HCT116 (cell line): ENCODE measurements at regions not wholly inside any gene's neighbourhood (a gene's known extent, or its start where the extent isn't known, plus 50 kb on each side); places are given as distances from the start of the nearest gene placed in this dataset.

ENCODE experiments used
- ATAC-seq: fragments of 200-7000 bp; cut with Tn5 transposase; 2 replicates; pipeline ENCODE4 v1.9.1; 2020; ENCODE audit warnings: mild to moderate bottlenecking, moderate library complexity
- BruUV-seq: library from RNA; stranded (reverse); fragments of 400-500 nt; replicated peaks from 2 replicates; lab custom pipeline; 2021; lab: Mats Ljungman, UMichigan
- CTCF ChIA-PET: fragments of 300-600 bp; sonication (Branson Sonifier 250); formaldehyde crosslinking; loops from one replicate; lab custom pipeline; 2021; ENCODE audit warnings: antibody characterized with exemption; lab: Charles Lee
- POLR2A ChIA-PET: fragments of 300-600, 350-600 bp; sonication (Branson Sonifier 250); formaldehyde crosslinking; loops from one replicate; lab custom pipeline; 2021; ENCODE audit warnings: antibody characterized with exemption; lab: Charles Lee
- RAD21 ChIA-PET, 2 experiments: fragments of 300-600 bp; sonication (Branson Sonifier 250); formaldehyde crosslinking; loops; one replicate each; lab custom pipeline; 2023; ENCODE audit warnings: low total read pairs in 2 of 2; ENCODE audit not compliant: uncharacterized antibody in 2 of 2, unreplicated experiment in 2 of 2, low non-redundant PET in 1 of 2; lab: Charles Lee
- DNase-seq: peaks from one replicate; pipeline ENCODE4 v3.0.0-alpha.2; 2010; ENCODE audit warnings: low read depth, low spot score
- H2AFZ ChIP-seq: fragments of 200-600 bp; shearing (Covaris generic), sonication (generic); 2 replicates; pipeline ENCODE4 v1.6.1; 2017; ENCODE audit warnings: low read depth, mixed run types, mixed read lengths, antibody characterized with exemption, low read length; ENCODE audit not compliant: poor library complexity, severe bottlenecking
- H3K27ac ChIP-seq: 2 replicates; pipeline ENCODE4 v1.5.1; 2012; ENCODE audit warnings: low read depth, low read length
- H3K27me3 ChIP-seq: fragments of 200-600 bp; sonication (generic); 2 replicates; pipeline ENCODE4 v1.6.1; 2016; ENCODE audit warnings: mixed run types, low read length, mixed read lengths; ENCODE audit not compliant: insufficient read depth
- H3K36me3 ChIP-seq, 2 experiments: fragments of 200-500 bp in 1 of 2; fragments of 200-600 bp in 1 of 2; sonication (Bioruptor generic) in 1 of 2; sonication (generic) in 1 of 2; 2 replicates each; pipeline versions ENCODE4 v1.5.1 to v1.6.1; 2014 to 2016; ENCODE audit warnings: low read length in 2 of 2, inconsistent platforms in 1 of 2, mixed read lengths in 1 of 2, mixed run types in 1 of 2; ENCODE audit not compliant: insufficient read depth in 2 of 2, control insufficient read depth in 1 of 2
- H3K4me1 ChIP-seq, 2 experiments: fragments of 200-600 bp in 1 of 2; sonication (generic) in 1 of 2; 2 replicates each; pipeline versions ENCODE4 v1.5.1 to v1.6.1; 2012 to 2017; ENCODE audit warnings: low read length in 2 of 2, inconsistent platforms in 1 of 2, mild to moderate bottlenecking in 1 of 2, mixed read lengths in 1 of 2, mixed run types in 1 of 2, moderate library complexity in 1 of 2; ENCODE audit not compliant: insufficient read depth in 2 of 2, control insufficient read depth in 1 of 2
- H3K4me2 ChIP-seq: fragments of 200-600 bp; sonication (generic); 2 replicates; pipeline ENCODE4 v1.6.1; 2017; ENCODE audit warnings: mixed run types, low read length, mixed read lengths
- H3K4me3 ChIP-seq, 2 experiments: fragments of 200-600 bp in 1 of 2; sonication (generic) in 1 of 2; replicated peaks in 1 of 2; 2 replicates each; pipeline ENCODE4 v1.5.1; 2011 to 2016; ENCODE audit warnings: low read length in 2 of 2, control low read depth in 1 of 2, low read depth in 1 of 2, mild to moderate bottlenecking in 1 of 2, mixed read lengths in 1 of 2, mixed run types in 1 of 2
- H3K79me2 ChIP-seq: fragments of 200-600 bp; sonication (generic); 2 replicates; pipeline ENCODE4 v1.6.1; 2017; ENCODE audit warnings: mild to moderate bottlenecking, mixed run types, low read length, moderate library complexity, mixed read lengths; ENCODE audit not compliant: insufficient read depth
- H3K9ac ChIP-seq: fragments of 200-600 bp; sonication (generic); 2 replicates; pipeline ENCODE4 v1.6.1; 2016; ENCODE audit warnings: low read length, mixed read lengths
- H3K9me2 ChIP-seq: fragments of 200-600 bp; sonication (generic), shearing (Covaris generic); 2 replicates; pipeline ENCODE4 v1.6.1; 2017; ENCODE audit warnings: mixed run types, mild to moderate bottlenecking, moderate library complexity; ENCODE audit not compliant: insufficient read depth
- H3K9me3 ChIP-seq, 2 experiments: fragments of 200-500 bp in 1 of 2; fragments of 200-600 bp in 1 of 2; sonication (Bioruptor generic) in 1 of 2; sonication (generic) in 1 of 2; 2 replicates each; pipeline ENCODE4 v1.6.1; 2014 to 2017; ENCODE audit warnings: low read length in 2 of 2, mixed read lengths in 2 of 2, inconsistent platforms in 1 of 2, low read depth in 1 of 2, mild to moderate bottlenecking in 1 of 2, mixed run types in 1 of 2, moderate library complexity in 1 of 2; ENCODE audit not compliant: control insufficient read depth in 1 of 2, insufficient read depth in 1 of 2
- H4K20me1 ChIP-seq: fragments of 200-600 bp; sonication (generic), shearing (Covaris generic); 2 replicates; pipeline ENCODE4 v1.6.1; 2017; ENCODE audit warnings: mixed run types, mild to moderate bottlenecking, moderate library complexity; ENCODE audit not compliant: insufficient read depth
- CBX3 ChIP-seq: IDR thresholded peaks from 2 replicates; pipeline ENCODE4 v1.6.1; 2012; ENCODE audit warnings: low read depth
- EGR1 ChIP-seq: IDR thresholded peaks from 2 replicates; pipeline ENCODE4 v1.6.1; 2012; ENCODE audit warnings: low read depth
- EZH2 ChIP-seq: fragments of 200-600 bp; sonication (generic); IDR thresholded peaks from 2 replicates; pipeline ENCODE4 v1.6.1; 2017; ENCODE audit warnings: antibody characterized with exemption, mixed run types
- FOSL1 ChIP-seq: IDR thresholded peaks from 2 replicates; pipeline ENCODE4 v1.6.1; 2012; ENCODE audit warnings: low read depth
- JUND ChIP-seq: IDR thresholded peaks from 2 replicates; pipeline ENCODE4 v1.6.1; 2012
- MAX ChIP-seq: IDR thresholded peaks from 2 replicates; pipeline ENCODE4 v1.6.1; 2012
- POLR2AphosphoS5 ChIP-seq: IDR thresholded peaks from 2 replicates; pipeline ENCODE4 v1.6.1; 2011; ENCODE audit warnings: mild to moderate bottlenecking, low read depth, low read length, moderate library complexity
- SIN3A ChIP-seq: IDR thresholded peaks from 2 replicates; pipeline ENCODE4 v1.6.1; 2012; ENCODE audit warnings: low read depth
- SP1 ChIP-seq: IDR thresholded peaks from 2 replicates; pipeline ENCODE4 v1.6.1; 2012; ENCODE audit warnings: low read depth
- SRF ChIP-seq: IDR thresholded peaks from 2 replicates; pipeline ENCODE4 v1.6.1; 2012; ENCODE audit warnings: low read depth
- TCF7L2 ChIP-seq: IDR thresholded peaks from 2 replicates; pipeline ENCODE4 v1.7.0; 2011; ENCODE audit warnings: borderline replicate concordance, inconsistent platforms; ENCODE audit not compliant: insufficient read depth, insufficient read length; ENCODE audit errors: extremely low read depth
- YY1 ChIP-seq: IDR thresholded peaks from 2 replicates; pipeline ENCODE4 v1.6.1; 2011; ENCODE audit warnings: low read length, low read depth, moderate library complexity, mild to moderate bottlenecking; ENCODE audit not compliant: insufficient replicate concordance; ENCODE audit errors: extremely low read depth
- ZFX ChIP-seq: fragments of 450-650 bp; IDR thresholded peaks from 2 replicates; pipeline ENCODE4 v1.6.1; 2017
- intact Hi-C: fragments of 100-400 bp; cut with micrococcal nuclease; formaldehyde crosslinking; loops from 2 replicates; pipeline ENCODE4 v1.10.0; 2022
- TF ChIP-seq, protein P1 (sequence below), 3 experiments: fragments of 200-600 bp in 1 of 3; sonication (generic) in 1 of 3; IDR thresholded peaks in 2 of 3; conservative IDR thresholded peaks in 1 of 3; 2 replicates each; pipeline ENCODE4 v1.5.1; 2012 to 2017; ENCODE audit warnings: low read depth in 2 of 3, low read length in 2 of 3, antibody characterized with exemption in 1 of 3, borderline replicate concordance in 1 of 3, control low read depth in 1 of 3, mild to moderate bottlenecking in 1 of 3, mixed read lengths in 1 of 3, mixed run types in 1 of 3, moderate library complexity in 1 of 3; ENCODE audit not compliant: insufficient read depth in 1 of 3
- TF ChIP-seq, protein P2 (sequence below): IDR thresholded peaks from 2 replicates; pipeline ENCODE4 v1.6.1; 2012; ENCODE audit warnings: low read depth
- TF ChIP-seq, protein P3 (sequence below): IDR thresholded peaks from 2 replicates; pipeline ENCODE4 v1.6.1; 2011; ENCODE audit warnings: mild to moderate bottlenecking, low read length, moderate library complexity; ENCODE audit not compliant: insufficient replicate concordance; ENCODE audit errors: extremely low read depth

GRCh38 chr5:117973785-117974184 is 1014.6 kb downstream of the DTWD2 start:
- no TSS peak for BruUV-seq
- H3K27me3 ChIP-seq, result no peaks in the 10 kb centered on the region
- CTCF ChIA-PET, result no interaction called here
- POLR2A ChIA-PET, result no interaction called here
- no peaks in the 10 kb centered on the region for H3K36me3 ChIP-seq
- no peaks in the 10 kb centered on the region for H3K9me2 ChIP-seq
- intact Hi-C loops, result no loop called here
- no peak overlapping the region for H3K4me2 ChIP-seq
- TF ChIP-seq, protein P1, sequence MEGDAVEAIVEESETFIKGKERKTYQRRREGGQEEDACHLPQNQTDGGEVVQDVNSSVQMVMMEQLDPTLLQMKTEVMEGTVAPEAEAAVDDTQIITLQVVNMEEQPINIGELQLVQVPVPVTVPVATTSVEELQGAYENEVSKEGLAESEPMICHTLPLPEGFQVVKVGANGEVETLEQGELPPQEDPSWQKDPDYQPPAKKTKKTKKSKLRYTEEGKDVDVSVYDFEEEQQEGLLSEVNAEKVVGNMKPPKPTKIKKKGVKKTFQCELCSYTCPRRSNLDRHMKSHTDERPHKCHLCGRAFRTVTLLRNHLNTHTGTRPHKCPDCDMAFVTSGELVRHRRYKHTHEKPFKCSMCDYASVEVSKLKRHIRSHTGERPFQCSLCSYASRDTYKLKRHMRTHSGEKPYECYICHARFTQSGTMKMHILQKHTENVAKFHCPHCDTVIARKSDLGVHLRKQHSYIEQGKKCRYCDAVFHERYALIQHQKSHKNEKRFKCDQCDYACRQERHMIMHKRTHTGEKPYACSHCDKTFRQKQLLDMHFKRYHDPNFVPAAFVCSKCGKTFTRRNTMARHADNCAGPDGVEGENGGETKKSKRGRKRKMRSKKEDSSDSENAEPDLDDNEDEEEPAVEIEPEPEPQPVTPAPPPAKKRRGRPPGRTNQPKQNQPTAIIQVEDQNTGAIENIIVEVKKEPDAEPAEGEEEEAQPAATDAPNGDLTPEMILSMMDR (IDR thresholded peaks at IDR 0.05 in 2 of 3, conservative IDR thresholded peaks at IDR 0.05 in 1 of 3; ENCODE audit: borderline replicate concordance in 1 of 3, insufficient read depth in 1 of 3, low read depth in 2 of 3, low read length in 2 of 3), result no peak
- no peak for TF ChIP-seq JUND
- no peak for TF ChIP-seq SP1
- TF ChIP-seq ZFX, result no peak
- no peak for TF ChIP-seq MAX
- TF ChIP-seq, protein P2, sequence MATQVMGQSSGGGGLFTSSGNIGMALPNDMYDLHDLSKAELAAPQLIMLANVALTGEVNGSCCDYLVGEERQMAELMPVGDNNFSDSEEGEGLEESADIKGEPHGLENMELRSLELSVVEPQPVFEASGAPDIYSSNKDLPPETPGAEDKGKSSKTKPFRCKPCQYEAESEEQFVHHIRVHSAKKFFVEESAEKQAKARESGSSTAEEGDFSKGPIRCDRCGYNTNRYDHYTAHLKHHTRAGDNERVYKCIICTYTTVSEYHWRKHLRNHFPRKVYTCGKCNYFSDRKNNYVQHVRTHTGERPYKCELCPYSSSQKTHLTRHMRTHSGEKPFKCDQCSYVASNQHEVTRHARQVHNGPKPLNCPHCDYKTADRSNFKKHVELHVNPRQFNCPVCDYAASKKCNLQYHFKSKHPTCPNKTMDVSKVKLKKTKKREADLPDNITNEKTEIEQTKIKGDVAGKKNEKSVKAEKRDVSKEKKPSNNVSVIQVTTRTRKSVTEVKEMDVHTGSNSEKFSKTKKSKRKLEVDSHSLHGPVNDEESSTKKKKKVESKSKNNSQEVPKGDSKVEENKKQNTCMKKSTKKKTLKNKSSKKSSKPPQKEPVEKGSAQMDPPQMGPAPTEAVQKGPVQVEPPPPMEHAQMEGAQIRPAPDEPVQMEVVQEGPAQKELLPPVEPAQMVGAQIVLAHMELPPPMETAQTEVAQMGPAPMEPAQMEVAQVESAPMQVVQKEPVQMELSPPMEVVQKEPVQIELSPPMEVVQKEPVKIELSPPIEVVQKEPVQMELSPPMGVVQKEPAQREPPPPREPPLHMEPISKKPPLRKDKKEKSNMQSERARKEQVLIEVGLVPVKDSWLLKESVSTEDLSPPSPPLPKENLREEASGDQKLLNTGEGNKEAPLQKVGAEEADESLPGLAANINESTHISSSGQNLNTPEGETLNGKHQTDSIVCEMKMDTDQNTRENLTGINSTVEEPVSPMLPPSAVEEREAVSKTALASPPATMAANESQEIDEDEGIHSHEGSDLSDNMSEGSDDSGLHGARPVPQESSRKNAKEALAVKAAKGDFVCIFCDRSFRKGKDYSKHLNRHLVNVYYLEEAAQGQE, result no peak
- no peak for TF ChIP-seq SIN3A
- TF ChIP-seq EZH2, result no peak
- TF ChIP-seq, protein P3, sequence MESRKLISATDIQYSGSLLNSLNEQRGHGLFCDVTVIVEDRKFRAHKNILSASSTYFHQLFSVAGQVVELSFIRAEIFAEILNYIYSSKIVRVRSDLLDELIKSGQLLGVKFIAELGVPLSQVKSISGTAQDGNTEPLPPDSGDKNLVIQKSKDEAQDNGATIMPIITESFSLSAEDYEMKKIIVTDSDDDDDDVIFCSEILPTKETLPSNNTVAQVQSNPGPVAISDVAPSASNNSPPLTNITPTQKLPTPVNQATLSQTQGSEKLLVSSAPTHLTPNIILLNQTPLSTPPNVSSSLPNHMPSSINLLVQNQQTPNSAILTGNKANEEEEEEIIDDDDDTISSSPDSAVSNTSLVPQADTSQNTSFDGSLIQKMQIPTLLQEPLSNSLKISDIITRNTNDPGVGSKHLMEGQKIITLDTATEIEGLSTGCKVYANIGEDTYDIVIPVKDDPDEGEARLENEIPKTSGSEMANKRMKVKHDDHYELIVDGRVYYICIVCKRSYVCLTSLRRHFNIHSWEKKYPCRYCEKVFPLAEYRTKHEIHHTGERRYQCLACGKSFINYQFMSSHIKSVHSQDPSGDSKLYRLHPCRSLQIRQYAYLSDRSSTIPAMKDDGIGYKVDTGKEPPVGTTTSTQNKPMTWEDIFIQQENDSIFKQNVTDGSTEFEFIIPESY, result no peak
- TF ChIP-seq EGR1, result no peak
- no peak for TF ChIP-seq POLR2AphosphoS5
- no peak for TF ChIP-seq YY1
- TF ChIP-seq FOSL1, result no peak
- TF ChIP-seq CBX3, result no peak
- no peak for TF ChIP-seq SRF
- TF ChIP-seq TCF7L2, result no peak
- no peaks in the 10 kb centered on the region for H3K9me3 ChIP-seq
- no peaks in the 10 kb centered on the region for H3K4me1 ChIP-seq
- no peaks in the 10 kb centered on the region for H3K79me2 ChIP-seq
- H3K27ac ChIP-seq, result no peak overlapping the region
- H3K4me3 ChIP-seq, result no peak overlapping the region
- no peaks in the 10 kb centered on the region for H4K20me1 ChIP-seq
- H2AFZ ChIP-seq, result no peak overlapping the region
- H3K9ac ChIP-seq, result no peak overlapping the region
- RAD21 ChIA-PET, result no interaction called here
- ATAC-seq (no peak), DNase-seq (no peak)
